CD14-positive monocyte (primary cell): ENCODE measurements at regions not wholly inside any gene's neighbourhood (a gene's known extent, or its start where the extent isn't known, plus 50 kb on each side); places are given as distances from the start of the nearest gene placed in this dataset.

Experiments used
- DNase-seq, 3 donors: peaks; one replicate each; pipeline ENCODE4 v3.0.0-alpha.2; 2011 to 2022
- H2AFZ ChIP-seq: 2 replicates; pipeline ENCODE4 v1.6.0; 2012; ENCODE audit warnings: mild to moderate bottlenecking, low read depth, low read length, inconsistent platforms; ENCODE audit not compliant: insufficient read depth, poor library complexity, severe bottlenecking
- H3K27ac ChIP-seq, 2 donors: 1 replicate in 1 of 2; 2 replicates in 1 of 2; pipeline ENCODE4 v1.5.1; 2012 to 2013; ENCODE audit warnings: low read length in 2 of 2, control low read depth in 1 of 2, inconsistent platforms in 1 of 2, low read depth in 1 of 2, mild to moderate bottlenecking in 1 of 2
- H3K27me3 ChIP-seq, 2 donors: one replicate each; pipeline versions ENCODE4 v1.6.0 to v1.6.1; 2011 to 2013; ENCODE audit warnings: low read length in 2 of 2; ENCODE audit not compliant: control insufficient read depth in 2 of 2, insufficient read depth in 2 of 2
- H3K36me3 ChIP-seq, 2 donors: replicated peaks in 1 of 2; 1 replicate in 1 of 2; 2 replicates in 1 of 2; pipeline versions ENCODE4 v1.5.1 to v1.6.1; 2012 to 2013; ENCODE audit warnings: low read length in 2 of 2, control low read depth in 1 of 2, inconsistent platforms in 1 of 2, mild to moderate bottlenecking in 1 of 2; ENCODE audit not compliant: insufficient read depth in 2 of 2, control insufficient read depth in 1 of 2
- H3K4me1 ChIP-seq, 2 donors: 1 replicate in 1 of 2; 2 replicates in 1 of 2; pipeline versions ENCODE4 v1.5.1 to v1.6.1; 2012 to 2013; ENCODE audit warnings: low read length in 2 of 2, control low read depth in 1 of 2, inconsistent platforms in 1 of 2, mild to moderate bottlenecking in 1 of 2, moderate library complexity in 1 of 2; ENCODE audit not compliant: insufficient read depth in 2 of 2, control insufficient read depth in 1 of 2
- H3K4me2 ChIP-seq: replicated peaks from 2 replicates; pipeline ENCODE3; 2012; ENCODE audit warnings: low read length, moderate library complexity, mild to moderate bottlenecking; ENCODE audit not compliant: poor library complexity, severe bottlenecking; ENCODE audit errors: extremely low read depth
- H3K4me3 ChIP-seq, 3 experiments: fragments of 200-600 bp in 1 of 3; sonication (generic) in 1 of 3; replicated peaks in 1 of 3; 1 replicate in 2 of 3; 2 replicates in 1 of 3; pipeline ENCODE4 v1.5.1; 2011 to 2013; ENCODE audit warnings: low read length in 3 of 3, mild to moderate bottlenecking in 3 of 3, control low read depth in 2 of 3, low read depth in 2 of 3, inconsistent platforms in 1 of 3, moderate library complexity in 1 of 3
- H3K79me2 ChIP-seq: 2 replicates; pipeline ENCODE4 v1.6.0; 2012; ENCODE audit warnings: mild to moderate bottlenecking, control low read depth, inconsistent platforms, low read length, moderate library complexity; ENCODE audit not compliant: insufficient read depth
- H3K9ac ChIP-seq: 2 replicates; pipeline ENCODE4 v1.6.0; 2017; ENCODE audit warnings: low read length, mild to moderate bottlenecking; ENCODE audit not compliant: insufficient read depth, poor library complexity, severe bottlenecking
- H3K9me3 ChIP-seq, 2 donors: replicated peaks in 1 of 2; 1 replicate in 1 of 2; 2 replicates in 1 of 2; pipeline versions ENCODE4 v1.5.1 to v1.6.1; 2012 to 2013; ENCODE audit warnings: low read length in 2 of 2, control low read depth in 1 of 2; ENCODE audit not compliant: control insufficient read depth in 1 of 2, insufficient read depth in 1 of 2
- H4K20me1 ChIP-seq: 2 replicates; pipeline ENCODE4 v1.6.0; 2012; ENCODE audit warnings: mild to moderate bottlenecking, low read length, control low read depth, moderate library complexity; ENCODE audit not compliant: insufficient read depth
- H3K27ac Mint-ChIP-seq, 7 donors: one replicate each; pipeline ENCODE4 v1.8.0; 2020; ENCODE audit warnings: mild to moderate bottlenecking in 7 of 7, mixed read lengths in 7 of 7, moderate library complexity in 6 of 7, inconsistent platforms in 2 of 7
- H3K27me3 Mint-ChIP-seq, 3 donors: one replicate each; pipeline ENCODE4 v1.8.0; 2021 to 2022; ENCODE audit warnings: low read depth in 3 of 3, mild to moderate bottlenecking in 3 of 3, mixed read lengths in 3 of 3, moderate library complexity in 3 of 3, inconsistent platforms in 1 of 3
- H3K36me3 Mint-ChIP-seq, 2 donors: one replicate each; pipeline ENCODE4 v1.8.0; 2020; ENCODE audit warnings: mixed read lengths in 2 of 2, inconsistent platforms in 1 of 2, mild to moderate bottlenecking in 1 of 2
- H3K4me1 Mint-ChIP-seq: one replicate; pipeline ENCODE4 v1.8.0; 2020; ENCODE audit warnings: mild to moderate bottlenecking, mixed read lengths
- H3K4me3 Mint-ChIP-seq, 2 donors: one replicate each; pipeline ENCODE4 v1.8.0; 2020; ENCODE audit warnings: mild to moderate bottlenecking in 2 of 2, mixed read lengths in 2 of 2, moderate library complexity in 1 of 2
- H3K9me3 Mint-ChIP-seq, 7 donors: one replicate each; pipeline ENCODE4 v1.8.0; 2020 to 2022; ENCODE audit warnings: mixed read lengths in 7 of 7, mild to moderate bottlenecking in 6 of 7, moderate library complexity in 6 of 7, inconsistent platforms in 2 of 7
- WGBS: methylation state at CpG from one replicate; pipeline ENCODE4 v1.1.5; 2013; ENCODE audit warnings: missing lambda C conversion rate; ENCODE audit not compliant: insufficient coverage; 5-methylcytosine and 5-hydroxymethylcytosine counted together
- intact Hi-C, 2 donors: fragments of 100-400 bp; cut with micrococcal nuclease; formaldehyde crosslinking; loops; one replicate each; pipeline versions ENCODE4 v1.15.0 to v1.15.1; 2023
- TF ChIP-seq, protein P1 (sequence below): fragments of 200-600 bp; IDR thresholded peaks from one replicate; pipeline ENCODE4 v1.8.0; 2022; ENCODE audit warnings: antibody characterized with exemption, mild to moderate bottlenecking

GRCh38 chr10:63901228-63901627 lies 380.0 kb downstream of the REEP3 start:
- DNase-seq, result no peak
- H3K36me3 Mint-ChIP-seq, result no peaks in the 10 kb centered on the region

GRCh38 chr10:63901881-63902280 lies 380.7 kb downstream of the REEP3 start:
- peaks cover 0 to 2% (median 0%) of the 10 kb centered on the region in 7 donors for H3K9me3 Mint-ChIP-seq
- no peak overlapping the region for H3K4me3 Mint-ChIP-seq
- Histone ChIP-seq H3K36me3 (no peaks in the 10 kb centered on the region), H3K4me2 (no peak overlapping the region), H3K4me1 (no peaks in the 10 kb centered on the region), H4K20me1 (no peaks in the 10 kb centered on the region), H3K9me3 (no peaks in the 10 kb centered on the region), H3K27me3 (no peaks in the 10 kb centered on the region), H3K79me2 (no peaks in the 10 kb centered on the region), H3K9ac (no peak overlapping the region), H3K27ac (no peak overlapping the region), H2AFZ (no peak overlapping the region), H3K4me3 (no peak overlapping the region)
- no peak overlapping the region for H3K27ac Mint-ChIP-seq
- TF ChIP-seq, protein P1, sequence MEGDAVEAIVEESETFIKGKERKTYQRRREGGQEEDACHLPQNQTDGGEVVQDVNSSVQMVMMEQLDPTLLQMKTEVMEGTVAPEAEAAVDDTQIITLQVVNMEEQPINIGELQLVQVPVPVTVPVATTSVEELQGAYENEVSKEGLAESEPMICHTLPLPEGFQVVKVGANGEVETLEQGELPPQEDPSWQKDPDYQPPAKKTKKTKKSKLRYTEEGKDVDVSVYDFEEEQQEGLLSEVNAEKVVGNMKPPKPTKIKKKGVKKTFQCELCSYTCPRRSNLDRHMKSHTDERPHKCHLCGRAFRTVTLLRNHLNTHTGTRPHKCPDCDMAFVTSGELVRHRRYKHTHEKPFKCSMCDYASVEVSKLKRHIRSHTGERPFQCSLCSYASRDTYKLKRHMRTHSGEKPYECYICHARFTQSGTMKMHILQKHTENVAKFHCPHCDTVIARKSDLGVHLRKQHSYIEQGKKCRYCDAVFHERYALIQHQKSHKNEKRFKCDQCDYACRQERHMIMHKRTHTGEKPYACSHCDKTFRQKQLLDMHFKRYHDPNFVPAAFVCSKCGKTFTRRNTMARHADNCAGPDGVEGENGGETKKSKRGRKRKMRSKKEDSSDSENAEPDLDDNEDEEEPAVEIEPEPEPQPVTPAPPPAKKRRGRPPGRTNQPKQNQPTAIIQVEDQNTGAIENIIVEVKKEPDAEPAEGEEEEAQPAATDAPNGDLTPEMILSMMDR, result no peak
- peaks cover 0 to 4% (median 4%) of the 10 kb centered on the region in 3 donors for H3K27me3 Mint-ChIP-seq
- intact Hi-C loops, result no loop called here
- no peak for DNase-seq
- no peaks in the 10 kb centered on the region for H3K4me1 Mint-ChIP-seq
- H3K36me3 Mint-ChIP-seq, result no peaks in the 10 kb centered on the region
- WGBS, result no CpG with 5 or more reads among the region's 6 CpGs

More at GRCh38 chr10:63901228-63901627, 380.0 kb downstream of the REEP3 start:
- Mint-ChIP-seq H3K27me3 (peaks cover 0 to 4% (median 4%) of the 10 kb centered on the region in 3 donors), H3K4me3 (no peak overlapping the region), H3K9me3 (peaks cover 0 to 2% (median 0%) of the 10 kb centered on the region in 7 donors), H3K27ac (no peak overlapping the region), H3K4me1 (no peaks in the 10 kb centered on the region)
- intact Hi-C loops, result no loop called here
- no peaks in the 10 kb centered on the region for H3K27me3 ChIP-seq
- no peaks in the 10 kb centered on the region for H4K20me1 ChIP-seq
- H3K4me2 ChIP-seq, result no peak overlapping the region
- H3K27ac ChIP-seq, result no peak overlapping the region
- no peaks in the 10 kb centered on the region for H3K36me3 ChIP-seq
- no peaks in the 10 kb centered on the region for H3K79me2 ChIP-seq
- H3K4me1 ChIP-seq, result no peaks in the 10 kb centered on the region
- no peak overlapping the region for H2AFZ ChIP-seq
- H3K9me3 ChIP-seq, result no peaks in the 10 kb centered on the region
- no peak overlapping the region for H3K9ac ChIP-seq
- TF ChIP-seq, protein P1, result peak; percentile 33
- WGBS, result no CpG with 5 or more reads among the region's 3 CpGs
- no peak overlapping the region for H3K4me3 ChIP-seq
